Mesenchymal stem cell (in vitro differentiated cells and primary cell): ENCODE measurements at regions not wholly inside any gene's neighbourhood (a gene's known extent, or its start where the extent isn't known, plus 50 kb on each side); places are given as distances from the start of the nearest gene placed in this dataset.

Source experiments
- DNase-seq: peaks from one replicate; pipeline ENCODE4 v3.0.0-alpha.2; 2013
- H2AFZ ChIP-seq: one replicate; pipeline ENCODE4 v1.6.1; 2013; ENCODE audit warnings: low read depth, mild to moderate bottlenecking, control low read depth, inconsistent platforms, low read length, moderate library complexity
- H2AK5ac ChIP-seq: 2 replicates; pipeline ENCODE4 v1.6.1; 2013; ENCODE audit warnings: low read length, moderate library complexity, mild to moderate bottlenecking, inconsistent platforms; ENCODE audit not compliant: severe bottlenecking
- H2BK120ac ChIP-seq: one replicate; pipeline ENCODE4 v1.6.1; 2013; ENCODE audit warnings: low read depth, mild to moderate bottlenecking, inconsistent platforms, low read length, moderate library complexity
- H2BK12ac ChIP-seq, 2 experiments: one replicate each; pipeline ENCODE4 v1.6.1; 2013; ENCODE audit warnings: inconsistent platforms in 2 of 2, low read length in 2 of 2, mild to moderate bottlenecking in 2 of 2, moderate library complexity in 2 of 2, control low read depth in 1 of 2
- H2BK15ac ChIP-seq: one replicate; pipeline ENCODE4 v1.6.1; 2013; ENCODE audit warnings: mild to moderate bottlenecking, low read depth, inconsistent platforms; ENCODE audit not compliant: poor library complexity, severe bottlenecking
- H2BK5ac ChIP-seq: 2 replicates; pipeline ENCODE4 v1.6.1; 2013; ENCODE audit warnings: low read depth, mild to moderate bottlenecking, low read length, control low read depth, inconsistent platforms; ENCODE audit not compliant: poor library complexity, severe bottlenecking
- H3K14ac ChIP-seq, 2 experiments: one replicate each; pipeline ENCODE4 v1.6.1; 2013; ENCODE audit warnings: inconsistent platforms in 2 of 2, low read length in 2 of 2, control low read depth in 1 of 2, mild to moderate bottlenecking in 1 of 2, moderate library complexity in 1 of 2
- H3K18ac ChIP-seq, 2 experiments: one replicate each; pipeline ENCODE4 v1.6.1; 2013; ENCODE audit warnings: inconsistent platforms in 2 of 2, low read length in 2 of 2, control low read depth in 1 of 2, low read depth in 1 of 2, mild to moderate bottlenecking in 1 of 2
- H3K23ac ChIP-seq, 2 experiments: one replicate each; pipeline ENCODE4 v1.6.1; 2013; ENCODE audit warnings: inconsistent platforms in 2 of 2, low read length in 2 of 2, mild to moderate bottlenecking in 2 of 2, moderate library complexity in 2 of 2, control low read depth in 1 of 2
- H3K27ac ChIP-seq: 2 replicates; pipeline ENCODE4 v1.5.1; 2013; ENCODE audit warnings: mild to moderate bottlenecking, moderate library complexity, low read length, control low read depth, inconsistent platforms; ENCODE audit not compliant: poor library complexity, severe bottlenecking
- H3K27me3 ChIP-seq, 2 experiments: 2 replicates each; pipeline versions ENCODE4 v1.6.1 to v1.7.0; 2013; ENCODE audit warnings: low read length in 2 of 2, mild to moderate bottlenecking in 2 of 2, moderate library complexity in 2 of 2, control low read depth in 1 of 2, inconsistent platforms in 1 of 2; ENCODE audit not compliant: control insufficient read depth in 1 of 2, insufficient read depth in 1 of 2
- H3K36me3 ChIP-seq, 2 experiments: 2 replicates each; pipeline versions ENCODE4 v1.6.1 to v1.7.0; 2013; ENCODE audit warnings: low read length in 2 of 2, control low read depth in 1 of 2, inconsistent platforms in 1 of 2, low read depth in 1 of 2, mild to moderate bottlenecking in 1 of 2; ENCODE audit not compliant: insufficient read depth in 2 of 2, control insufficient read depth in 1 of 2
- H3K4ac ChIP-seq, 2 experiments: one replicate each; pipeline ENCODE4 v1.6.1; 2013; ENCODE audit warnings: inconsistent platforms in 2 of 2, low read length in 2 of 2, mild to moderate bottlenecking in 2 of 2, moderate library complexity in 2 of 2, control low read depth in 1 of 2, low read depth in 1 of 2
- H3K4me1 ChIP-seq: 2 replicates; pipeline ENCODE4 v1.6.1; 2013; ENCODE audit warnings: low read depth, low read length, control low read depth; ENCODE audit not compliant: control insufficient read depth, insufficient read depth
- H3K4me2 ChIP-seq: 2 replicates; pipeline ENCODE4 v1.6.1; 2013; ENCODE audit warnings: low read length, mild to moderate bottlenecking, inconsistent platforms; ENCODE audit not compliant: poor library complexity, severe bottlenecking
- H3K4me3 ChIP-seq, 2 experiments: 2 replicates each; pipeline versions ENCODE4 v1.5.1 to v1.7.0; 2013; ENCODE audit warnings: low read length in 2 of 2, mild to moderate bottlenecking in 2 of 2, control low read depth in 1 of 2, low read depth in 1 of 2; ENCODE audit not compliant: insufficient read depth in 1 of 2
- H3K79me1 ChIP-seq: replicated peaks from 2 replicates; pipeline ENCODE4 v1.6.1; 2013; ENCODE audit warnings: mild to moderate bottlenecking, control low read depth, low read length, inconsistent platforms; ENCODE audit not compliant: poor library complexity, severe bottlenecking
- H3K9ac ChIP-seq: 2 replicates; pipeline ENCODE4 v1.7.0; 2013; ENCODE audit warnings: mild to moderate bottlenecking, low read length, moderate library complexity
- H3K9me3 ChIP-seq: 2 replicates; pipeline ENCODE4 v1.7.0; 2013; ENCODE audit warnings: mild to moderate bottlenecking, low read length; ENCODE audit not compliant: control insufficient read depth
- H4K8ac ChIP-seq: one replicate; pipeline ENCODE4 v1.6.1; 2013; ENCODE audit warnings: inconsistent platforms, mild to moderate bottlenecking, low read length, moderate library complexity
- H4K91ac ChIP-seq: one replicate; pipeline ENCODE4 v1.6.1; 2013; ENCODE audit warnings: mild to moderate bottlenecking, low read length, inconsistent platforms
- WGBS: methylation state at CpG from one replicate; pipeline ENCODE4 v1.1.7; 2013; ENCODE audit warnings: mixed read lengths; 5-methylcytosine and 5-hydroxymethylcytosine counted together

GRCh38 chr12:115879354-115879753 lies 398.1 kb downstream of the MED13L start:
- no peak overlapping the region for H2AFZ ChIP-seq
- H3K14ac ChIP-seq = no peak overlapping the region
- no peak overlapping the region for H2AK5ac ChIP-seq
- no peak overlapping the region for H2BK120ac ChIP-seq
- no peak overlapping the region for H2BK15ac ChIP-seq
- no peak overlapping the region for H3K4ac ChIP-seq
- no peak overlapping the region for H4K8ac ChIP-seq
- no peak for DNase-seq
- H3K4me3 ChIP-seq = no peak overlapping the region
- H3K9ac ChIP-seq = no peak overlapping the region
- H3K27ac ChIP-seq = no peak overlapping the region
- H3K4me1 ChIP-seq = no peaks in the 10 kb centered on the region
- WGBS = 52% methylated on average over 5 of the region's 5 CpGs
- H2BK12ac ChIP-seq = no peak overlapping the region
- H4K91ac ChIP-seq = no peak overlapping the region
- H3K27me3 ChIP-seq = peaks cover 0 to 13% of the 10 kb centered on the region in 2 experiments
- H3K36me3 ChIP-seq = no peaks in the 10 kb centered on the region
- no peak overlapping the region for H3K18ac ChIP-seq
- H3K9me3 ChIP-seq = peaks cover 2% of the 10 kb centered on the region
- H3K4me2 ChIP-seq = no peak overlapping the region
- H3K79me1 ChIP-seq = no peaks in the 10 kb centered on the region
- no peak overlapping the region for H2BK5ac ChIP-seq
- no peak overlapping the region for H3K23ac ChIP-seq

DNA sequence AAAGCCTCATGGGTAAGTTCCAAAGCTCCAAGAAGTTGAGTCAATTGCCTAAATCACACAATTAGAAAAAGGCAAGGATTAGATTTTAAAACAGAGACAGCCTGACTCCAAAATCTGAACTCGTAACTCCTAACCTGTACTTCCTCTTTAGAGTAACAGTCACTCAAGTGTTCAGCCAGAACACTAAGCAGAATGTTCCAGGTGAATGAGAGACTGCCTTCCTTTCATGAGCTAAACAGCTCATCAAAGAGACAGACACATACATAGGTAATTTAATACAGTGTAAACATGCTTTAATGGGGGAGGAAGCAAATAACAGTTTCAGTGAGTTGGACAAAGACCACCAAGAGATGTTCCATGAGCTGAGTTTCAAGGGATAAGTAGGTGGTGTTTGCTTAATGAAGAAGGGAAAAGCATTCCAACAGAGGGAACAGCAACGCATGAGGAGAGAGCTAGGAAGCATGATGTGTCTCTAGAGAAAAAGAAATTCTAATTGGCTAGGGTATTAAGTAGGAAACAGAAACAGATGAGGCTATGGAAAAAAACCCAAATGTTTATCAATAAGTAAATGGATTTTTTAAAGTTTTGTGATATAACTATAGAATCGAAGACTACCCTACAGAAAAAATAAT lies 403.9 kb downstream of the MED13L start:
- Histone ChIP-seq H2BK120ac (no peak overlapping the region), H3K36me3 (no peaks in the 10 kb centered on the region)

GRCh38 chr12:115872919-115873357 lies 404.6 kb downstream of the MED13L start:
- H3K18ac ChIP-seq = no peak overlapping the region
- no peak overlapping the region for H3K4me3 ChIP-seq
- H3K4me2 ChIP-seq = no peak overlapping the region
- H2BK15ac ChIP-seq = no peak overlapping the region
- no peaks in the 10 kb centered on the region for H3K4me1 ChIP-seq
- no peaks in the 10 kb centered on the region for H3K9me3 ChIP-seq
- WGBS = 34% methylated on average over 4 of the region's 4 CpGs
- H3K9ac ChIP-seq = no peak overlapping the region
- no peaks in the 10 kb centered on the region for H3K36me3 ChIP-seq
- H2BK5ac ChIP-seq = no peak overlapping the region
- no peaks in the 10 kb centered on the region for H3K79me1 ChIP-seq
- H4K8ac ChIP-seq = no peak overlapping the region
- H2AFZ ChIP-seq = no peak overlapping the region
- no peak overlapping the region for H3K23ac ChIP-seq
- no peak overlapping the region for H3K4ac ChIP-seq
- H3K14ac ChIP-seq = no peak overlapping the region
- H3K27ac ChIP-seq = no peak overlapping the region
- peaks cover 0 to 39% of the 10 kb centered on the region in 2 experiments for H3K27me3 ChIP-seq
- no peak for DNase-seq
- no peak overlapping the region for H2BK120ac ChIP-seq
- no peak overlapping the region for H2AK5ac ChIP-seq
- H4K91ac ChIP-seq = no peak overlapping the region
- H2BK12ac ChIP-seq = no peak overlapping the region

More for the DNA sequence above, 403.9 kb downstream of the MED13L start:
- H4K91ac ChIP-seq = no peak overlapping the region
- WGBS = 68% methylated on average over 2 of the region's 3 CpGs
- no peak overlapping the region for H2BK15ac ChIP-seq
- no peak overlapping the region for H3K14ac ChIP-seq
- no peak overlapping the region for H3K4ac ChIP-seq
- H3K27ac ChIP-seq = no peak overlapping the region
- no peak overlapping the region for H2AFZ ChIP-seq
- peaks cover 0 to 33% of the 10 kb centered on the region in 2 experiments for H3K27me3 ChIP-seq
- H3K9me3 ChIP-seq = no peaks in the 10 kb centered on the region
- no peak overlapping the region for H3K9ac ChIP-seq
- no peak overlapping the region for H2BK5ac ChIP-seq
- H3K18ac ChIP-seq = no peak overlapping the region
- no peak for DNase-seq
- H3K4me1 ChIP-seq = no peaks in the 10 kb centered on the region
- H3K79me1 ChIP-seq = no peaks in the 10 kb centered on the region
- no peak overlapping the region for H3K23ac ChIP-seq
- no peak overlapping the region for H2AK5ac ChIP-seq
- no peak overlapping the region for H3K4me3 ChIP-seq
- H4K8ac ChIP-seq = no peak overlapping the region
- H2BK12ac ChIP-seq = no peak overlapping the region
- no peak overlapping the region for H3K4me2 ChIP-seq

GRCh38 chr12:115872212-115872611 lies 405.3 kb downstream of the MED13L start:
- H3K27me3 ChIP-seq = peaks cover 0 to 46% of the 10 kb centered on the region in 2 experiments
- DNase-seq = no peak
- H3K18ac ChIP-seq = no peak overlapping the region
- H2AK5ac ChIP-seq = no peak overlapping the region
- H3K79me1 ChIP-seq = no peaks in the 10 kb centered on the region
- no peak overlapping the region for H3K4me3 ChIP-seq
- no peak overlapping the region for H3K27ac ChIP-seq
- H3K23ac ChIP-seq = no peak overlapping the region
- no peak overlapping the region for H2BK120ac ChIP-seq
- H2BK5ac ChIP-seq = no peak overlapping the region
- H3K9ac ChIP-seq = no peak overlapping the region
- no peaks in the 10 kb centered on the region for H3K9me3 ChIP-seq
- H3K36me3 ChIP-seq = no peaks in the 10 kb centered on the region
- H2BK15ac ChIP-seq = no peak overlapping the region
- no peak overlapping the region for H2BK12ac ChIP-seq
- H3K4ac ChIP-seq = no peak overlapping the region
- no peak overlapping the region for H3K14ac ChIP-seq
- H4K8ac ChIP-seq = no peak overlapping the region
- no peak overlapping the region for H3K4me2 ChIP-seq
- no peaks in the 10 kb centered on the region for H3K4me1 ChIP-seq
- WGBS = 5% methylated on average over 1 of the region's 1 CpG
- no peak overlapping the region for H4K91ac ChIP-seq
- H2AFZ ChIP-seq = no peak overlapping the region
